Keratinocyte (primary cell): ENCODE measurements at regions not wholly inside any gene's neighbourhood (a gene's known extent, or its start where the extent isn't known, plus 50 kb on each side); places are given as distances from the start of the nearest gene placed in this dataset.

ENCODE experiments used
- CTCF ChIP-seq, 3 experiments: IDR thresholded peaks in 1 of 3; conservative IDR thresholded peaks in 1 of 3; optimal IDR thresholded peaks in 1 of 3; 2 replicates in 2 of 3; 3 replicates in 1 of 3; pipeline versions ENCODE3 to v1.5.1; 2011; ENCODE audit warnings: low read length in 3 of 3, mild to moderate bottlenecking in 3 of 3, moderate library complexity in 2 of 3, control low read depth in 1 of 3, inconsistent platforms in 1 of 3; ENCODE audit not compliant: insufficient read depth in 2 of 3; ENCODE audit errors: extremely low read depth in 1 of 3
- EZH2 ChIP-seq: IDR thresholded peaks from one replicate; pipeline ENCODE4 v1.6.1; 2012; ENCODE audit warnings: inconsistent platforms, mild to moderate bottlenecking, low read length, moderate library complexity

GRCh38 chr12:41743835-41744234 is 400.8 kb downstream of the GXYLT1 start:
- TF ChIP-seq EZH2 = no peak
- TF ChIP-seq CTCF (optimal IDR thresholded peaks at IDR 0.05 in 1 of 3, IDR thresholded peaks at IDR 0.05 in 1 of 3, conservative IDR thresholded peaks at IDR 0.05 in 1 of 3; ENCODE audit: extremely low read depth in 1 of 3, insufficient read depth in 2 of 3, low read length in 3 of 3) = no peak
